ENCODE measurements at regions not wholly inside any gene's neighbourhood (a gene's known extent, or its start where the extent isn't known, plus 50 kb on each side); places are given as distances from the start of the nearest gene placed in this dataset.

DNA sequence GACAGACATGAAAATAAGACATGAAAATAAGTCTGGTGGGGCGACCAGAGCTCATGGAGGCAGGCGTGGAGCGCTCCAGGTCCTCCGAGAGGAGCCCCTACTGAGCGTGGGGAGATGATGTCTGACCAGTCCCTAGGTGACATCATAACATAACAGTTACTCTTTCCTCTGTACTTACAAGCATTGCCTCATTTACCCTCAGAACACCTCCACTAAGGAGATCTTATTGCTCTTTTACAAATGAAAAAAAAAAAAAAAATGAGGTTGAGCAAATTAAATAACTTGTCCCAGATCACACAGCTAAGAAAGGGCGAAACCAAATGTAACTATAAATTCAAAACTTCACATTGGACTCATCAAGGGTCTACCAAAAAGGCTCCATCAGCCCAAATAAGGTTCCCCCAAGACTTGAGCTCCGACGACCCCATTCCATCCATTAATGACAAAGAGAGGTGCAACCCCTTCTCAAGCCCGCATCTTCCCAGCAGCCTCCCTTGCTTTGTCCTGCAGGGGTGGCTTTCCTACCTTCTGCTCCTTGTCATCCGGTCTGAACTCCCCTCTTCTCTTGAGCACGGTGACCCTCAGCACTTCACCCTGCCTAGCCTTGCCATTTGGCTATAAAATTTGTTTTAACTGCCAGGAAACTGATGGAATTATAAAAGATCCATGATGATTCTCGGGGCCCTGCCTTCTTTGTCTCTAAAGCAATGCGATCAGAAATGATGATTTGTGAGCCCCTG lies 246.7 kb downstream of the DHX15 start:
- no peak for TF ChIP-seq MYC (IDR thresholded peaks at IDR 0.05; ENCODE audit: low read depth, low read length)
- TF ChIP-seq, protein P1, sequence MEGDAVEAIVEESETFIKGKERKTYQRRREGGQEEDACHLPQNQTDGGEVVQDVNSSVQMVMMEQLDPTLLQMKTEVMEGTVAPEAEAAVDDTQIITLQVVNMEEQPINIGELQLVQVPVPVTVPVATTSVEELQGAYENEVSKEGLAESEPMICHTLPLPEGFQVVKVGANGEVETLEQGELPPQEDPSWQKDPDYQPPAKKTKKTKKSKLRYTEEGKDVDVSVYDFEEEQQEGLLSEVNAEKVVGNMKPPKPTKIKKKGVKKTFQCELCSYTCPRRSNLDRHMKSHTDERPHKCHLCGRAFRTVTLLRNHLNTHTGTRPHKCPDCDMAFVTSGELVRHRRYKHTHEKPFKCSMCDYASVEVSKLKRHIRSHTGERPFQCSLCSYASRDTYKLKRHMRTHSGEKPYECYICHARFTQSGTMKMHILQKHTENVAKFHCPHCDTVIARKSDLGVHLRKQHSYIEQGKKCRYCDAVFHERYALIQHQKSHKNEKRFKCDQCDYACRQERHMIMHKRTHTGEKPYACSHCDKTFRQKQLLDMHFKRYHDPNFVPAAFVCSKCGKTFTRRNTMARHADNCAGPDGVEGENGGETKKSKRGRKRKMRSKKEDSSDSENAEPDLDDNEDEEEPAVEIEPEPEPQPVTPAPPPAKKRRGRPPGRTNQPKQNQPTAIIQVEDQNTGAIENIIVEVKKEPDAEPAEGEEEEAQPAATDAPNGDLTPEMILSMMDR (IDR thresholded peaks at IDR 0.05; ENCODE audit: extremely low read depth in 1 of 2, insufficient read depth in 1 of 2, low read depth in 1 of 2, low read length in 2 of 2), result no peak
- no peak for TF ChIP-seq EZH2 (IDR thresholded peaks at IDR 0.05; ENCODE audit: borderline replicate concordance, low read depth, low read length, severe bottlenecking)
- TF ChIP-seq POLR2AphosphoS5 (IDR thresholded peaks at IDR 0.05; ENCODE audit: insufficient read depth, low read depth, low read length), result no peak
- no peak for TF ChIP-seq POLR2A (IDR thresholded peaks at IDR 0.05; ENCODE audit: low read depth, low read length)
- no peak for TF ChIP-seq MAX (IDR thresholded peaks at IDR 0.05; ENCODE audit: insufficient read depth, insufficient read length)
- TF ChIP-seq JUN (IDR thresholded peaks at IDR 0.05; ENCODE audit: borderline replicate concordance, insufficient read depth, insufficient read length, low read depth), result no peak

Data from endothelial cell of umbilical vein (primary cell).